ENCODE measurements at regions not wholly inside any gene's neighbourhood (a gene's known extent, or its start where the extent isn't known, plus 50 kb on each side); places are given as distances from the start of the nearest gene placed in this dataset.

DNA sequence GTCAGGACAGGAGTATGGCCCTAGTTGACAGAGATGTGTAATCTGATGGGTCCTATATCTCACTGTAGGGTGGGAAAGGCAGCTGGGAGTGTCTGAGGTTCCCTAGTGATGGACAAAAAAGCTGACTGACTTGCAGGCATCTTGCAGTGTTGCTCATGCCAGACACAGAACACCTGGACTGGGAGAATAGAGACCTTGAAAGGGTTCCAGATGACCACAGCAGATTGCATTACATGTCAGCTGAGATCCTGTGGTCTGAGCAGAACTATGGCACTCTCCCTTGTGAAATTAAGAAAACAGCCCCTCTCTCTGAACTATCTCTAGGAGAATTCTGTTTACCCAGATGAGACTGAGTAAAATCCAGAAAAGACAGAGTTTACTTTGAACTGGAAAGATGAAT is 212.6 kb upstream of the MAN1A1 start:
- Histone ChIP-seq H3K4me3 (ENCODE audit: low read depth in 2 of 2, low read length in 1 of 2) (no peak overlapping the region), H3K4me2 (no peak overlapping the region), H3K27ac (ENCODE audit: low read depth in 2 of 2, low read length in 1 of 2) (no peak overlapping the region), H4K20me1 (ENCODE audit: insufficient read depth) (no peaks in the 10 kb centered on the region), H3K9me2 (no peaks in the 10 kb centered on the region), H2AFZ (ENCODE audit: low read depth) (no peak overlapping the region), H3K36me3 (replicated peaks in 1 of 2; ENCODE audit: control insufficient read depth in 1 of 2, insufficient read depth in 2 of 2, low read length in 1 of 2) (no peaks in the 10 kb centered on the region), H3K9me3 (no peaks in the 10 kb centered on the region), H3F3A (replicated peaks; ENCODE audit: insufficient read depth) (no peaks in the 10 kb centered on the region), H3K9ac (no peak overlapping the region), H3K27me3 (ENCODE audit: insufficient read depth) (no peaks in the 10 kb centered on the region), H3K79me2 (ENCODE audit: insufficient read depth) (no peaks in the 10 kb centered on the region), H3K4me1 (ENCODE audit: control insufficient read depth in 1 of 2, insufficient read depth in 2 of 2, low read depth in 1 of 2, low read length in 1 of 2) (no peaks in the 10 kb centered on the region)
- CTCF ChIA-PET: no interaction called here
- no peak for DNase-seq
- TF ChIP-seq IRF3 (IDR thresholded peaks at IDR 0.05; ENCODE audit: low read depth, low read length) (no peak), USF2 (IDR thresholded peaks at IDR 0.05; ENCODE audit: borderline replicate concordance, low read depth, low read length) (no peak), ELF1 (IDR thresholded peaks at IDR 0.05) (no peak), FOXM1 (IDR thresholded peaks at IDR 0.05; ENCODE audit: low read depth) (no peak), POLR2AphosphoS5 (IDR thresholded peaks at IDR 0.05; ENCODE audit: low read depth, low read length) (no peak), SMC3 (IDR thresholded peaks at IDR 0.05; ENCODE audit: low read depth, low read length) (no peak), TCF12 (IDR thresholded peaks at IDR 0.05) (no peak), EZH2phosphoT487 (IDR thresholded peaks at IDR 0.05; ENCODE audit: borderline replicate concordance, low read depth) (no peak), GABPA (IDR thresholded peaks at IDR 0.05; ENCODE audit: low read depth) (no peak), CHD2 (IDR thresholded peaks at IDR 0.05; ENCODE audit: low read length, partially characterized antibody) (no peak), RFX5 (IDR thresholded peaks at IDR 0.05; ENCODE audit: low read length) (no peak), FOSL2 (IDR thresholded peaks at IDR 0.05; ENCODE audit: borderline replicate concordance, low read depth) (no peak), RXRA (IDR thresholded peaks at IDR 0.05; ENCODE audit: borderline replicate concordance, low read depth) (no peak), EP300 (IDR thresholded peaks at IDR 0.05; ENCODE audit: borderline replicate concordance in 1 of 2, low read depth in 1 of 2, low read length in 1 of 2) (no peak), FOXJ3 (CRISPR knock-in tag; IDR thresholded peaks at IDR 0.05) (no peak), TEAD4 (IDR thresholded peaks at IDR 0.05; ENCODE audit: borderline replicate concordance, insufficient read depth) (no peak)
- TF ChIP-seq, protein P1, sequence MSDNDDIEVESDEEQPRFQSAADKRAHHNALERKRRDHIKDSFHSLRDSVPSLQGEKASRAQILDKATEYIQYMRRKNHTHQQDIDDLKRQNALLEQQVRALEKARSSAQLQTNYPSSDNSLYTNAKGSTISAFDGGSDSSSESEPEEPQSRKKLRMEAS (IDR thresholded peaks at IDR 0.05; ENCODE audit: low read depth): no peak
- POLR2A ChIA-PET: no interaction called here

DNA sequence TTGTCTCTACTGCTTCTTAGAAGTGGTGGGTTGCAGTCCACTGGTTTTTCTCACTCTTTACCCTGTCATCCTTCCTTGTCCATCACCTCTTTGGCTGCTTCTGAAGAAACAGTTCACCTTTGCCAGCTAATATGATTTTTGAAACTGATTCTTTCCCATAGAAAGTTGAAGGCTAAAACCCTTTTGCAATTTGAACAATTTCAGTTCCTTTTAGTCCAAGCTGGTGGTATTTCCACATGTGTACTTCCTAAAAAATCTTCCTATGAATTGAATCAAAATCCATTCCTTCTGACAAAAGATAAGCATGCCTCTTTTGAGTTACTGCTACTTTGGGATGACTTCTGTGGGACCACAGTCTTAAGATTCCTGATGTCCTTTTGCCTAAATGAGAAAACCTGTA is 210.0 kb upstream of the MAN1A1 start:
- no peak overlapping the region for H3K4me3 ChIP-seq (ENCODE audit: low read depth in 2 of 2, low read length in 1 of 2)
- H3K9me2 ChIP-seq: no peaks in the 10 kb centered on the region
- no peak overlapping the region for H3K4me2 ChIP-seq
- no peaks in the 10 kb centered on the region for H3K4me1 ChIP-seq (ENCODE audit: control insufficient read depth in 1 of 2, insufficient read depth in 2 of 2, low read depth in 1 of 2, low read length in 1 of 2)
- H2AFZ ChIP-seq (ENCODE audit: low read depth): no peak overlapping the region
- no peaks in the 10 kb centered on the region for H4K20me1 ChIP-seq (ENCODE audit: insufficient read depth)
- H3F3A ChIP-seq (replicated peaks; ENCODE audit: insufficient read depth): no peaks in the 10 kb centered on the region
- H3K9ac ChIP-seq: no peak overlapping the region
- H3K36me3 ChIP-seq (replicated peaks in 1 of 2; ENCODE audit: control insufficient read depth in 1 of 2, insufficient read depth in 2 of 2, low read length in 1 of 2): no peaks in the 10 kb centered on the region
- CTCF ChIA-PET: no interaction called here
- POLR2A ChIA-PET: no interaction called here
- no peak overlapping the region for H3K27ac ChIP-seq (ENCODE audit: low read depth in 2 of 2, low read length in 1 of 2)
- H3K9me3 ChIP-seq: no peaks in the 10 kb centered on the region
- no peaks in the 10 kb centered on the region for H3K27me3 ChIP-seq (ENCODE audit: insufficient read depth)
- no peak for DNase-seq
- H3K79me2 ChIP-seq (ENCODE audit: insufficient read depth): no peaks in the 10 kb centered on the region
- TF ChIP-seq YY1 (IDR thresholded peaks at IDR 0.05; ENCODE audit: low read depth): no peak
- no peak for TF ChIP-seq RAD21 (IDR thresholded peaks at IDR 0.05; ENCODE audit: low read length)
- no peak for TF ChIP-seq NFIC (IDR thresholded peaks at IDR 0.05; ENCODE audit: borderline replicate concordance)
- no peak for TF ChIP-seq TEAD4 (IDR thresholded peaks at IDR 0.05; ENCODE audit: borderline replicate concordance, insufficient read depth)
- TF ChIP-seq IRF3 (IDR thresholded peaks at IDR 0.05; ENCODE audit: low read depth, low read length): no peak
- no peak for TF ChIP-seq USF2 (IDR thresholded peaks at IDR 0.05; ENCODE audit: borderline replicate concordance, low read depth, low read length)
- no peak for TF ChIP-seq TAF1 (IDR thresholded peaks at IDR 0.05; ENCODE audit: borderline replicate concordance, low read depth, low read length)
- TF ChIP-seq FOSL2 (IDR thresholded peaks at IDR 0.05; ENCODE audit: borderline replicate concordance, low read depth): no peak
- TF ChIP-seq NRF1 (IDR thresholded peaks at IDR 0.05; ENCODE audit: low read depth, low read length): no peak
